IMR-90 (cell line): ENCODE measurements at regions not wholly inside any gene's neighbourhood (a gene's known extent, or its start where the extent isn't known, plus 50 kb on each side); places are given as distances from the start of the nearest gene placed in this dataset.

Experiments used
- ATAC-seq: fragments of 200-7000 bp; cut with Tn5 transposase; 2 replicates; pipeline ENCODE4 v1.9.1; 2020; ENCODE audit warnings: low read depth, mild to moderate bottlenecking, moderate library complexity
- BruUV-seq: library from RNA; stranded (reverse); fragments of 400-500 nt; replicated peaks from 2 replicates; lab custom pipeline; 2021; lab: Mats Ljungman, UMichigan
- CTCF ChIA-PET: fragments of 300-600 bp; formaldehyde crosslinking; extraction: SDS; loops from one replicate; lab custom pipeline; 2021; ENCODE audit warnings: antibody characterized with exemption; lab: Yijun Ruan, JAX
- POLR2A ChIA-PET: fragments of 300-600 bp; sonication (Branson Sonifier 250); formaldehyde crosslinking; loops from one replicate; lab custom pipeline; 2022; ENCODE audit warnings: antibody characterized with exemption; ENCODE audit not compliant: unreplicated experiment; lab: Charles Lee
- DNase-seq: peaks from one replicate; pipeline ENCODE4 v3.0.0; 2013
- H2AFZ ChIP-seq: replicated peaks from 2 replicates; pipeline ENCODE3; 2013; ENCODE audit warnings: low read length, mild to moderate bottlenecking; ENCODE audit not compliant: poor library complexity
- H2AK5ac ChIP-seq: 2 replicates; pipeline ENCODE4 v1.6.1; 2013; ENCODE audit warnings: low read depth, low read length, inconsistent platforms
- H2AK9ac ChIP-seq: replicated peaks from 2 replicates; pipeline ENCODE3; 2013; ENCODE audit warnings: mild to moderate bottlenecking, low read depth, low read length, moderate library complexity; ENCODE audit not compliant: poor library complexity
- H2BK120ac ChIP-seq: 2 replicates; pipeline ENCODE4 v1.6.1; 2013; ENCODE audit warnings: low read depth, low read length, inconsistent platforms
- H2BK15ac ChIP-seq: 3 replicates; pipeline ENCODE4 v1.6.1; 2013; ENCODE audit warnings: low read depth, low read length, inconsistent platforms
- H2BK20ac ChIP-seq: 2 replicates; pipeline ENCODE4 v1.6.1; 2013; ENCODE audit warnings: low read depth, mild to moderate bottlenecking, inconsistent platforms, low read length, moderate library complexity
- H2BK5ac ChIP-seq: 2 replicates; pipeline ENCODE4 v1.6.1; 2013; ENCODE audit warnings: mild to moderate bottlenecking, low read depth, low read length, inconsistent platforms; ENCODE audit not compliant: poor library complexity, severe bottlenecking
- H3K14ac ChIP-seq: replicated peaks from 2 replicates; pipeline ENCODE4 v1.6.1; 2013; ENCODE audit warnings: low read depth, low read length, inconsistent platforms
- H3K18ac ChIP-seq: 2 replicates; pipeline ENCODE4 v1.6.1; 2013; ENCODE audit warnings: low read depth, low read length, control low read depth
- H3K23ac ChIP-seq: 2 replicates; pipeline ENCODE4 v1.6.1; 2013; ENCODE audit warnings: low read depth, low read length, inconsistent platforms
- H3K27ac ChIP-seq: 2 replicates; pipeline ENCODE4 v1.5.1; 2013; ENCODE audit warnings: mild to moderate bottlenecking, control low read depth, low read length; ENCODE audit not compliant: insufficient read depth
- H3K27me3 ChIP-seq: 2 replicates; pipeline ENCODE4 v1.6.1; 2013; ENCODE audit warnings: low read length; ENCODE audit not compliant: control insufficient read depth, insufficient read depth
- H3K36me3 ChIP-seq: 2 replicates; pipeline ENCODE4 v1.6.1; 2013; ENCODE audit warnings: low read length, mixed read lengths; ENCODE audit not compliant: control insufficient read depth, insufficient read depth
- H3K4ac ChIP-seq: 2 replicates; pipeline ENCODE4 v1.6.1; 2013; ENCODE audit warnings: low read depth, low read length, inconsistent platforms
- H3K4me1 ChIP-seq: 2 replicates; pipeline ENCODE4 v1.6.1; 2013; ENCODE audit warnings: low read length, mixed read lengths; ENCODE audit not compliant: control insufficient read depth, insufficient read depth
- H3K4me2 ChIP-seq: 2 replicates; pipeline ENCODE4 v1.6.1; 2013; ENCODE audit warnings: low read depth, mild to moderate bottlenecking, control low read depth, low read length, moderate library complexity
- H3K4me3 ChIP-seq: 2 replicates; pipeline ENCODE4 v1.5.1; 2013; ENCODE audit warnings: low read depth, mild to moderate bottlenecking, control low read depth, low read length, moderate library complexity; ENCODE audit not compliant: insufficient read depth
- H3K56ac ChIP-seq: 2 replicates; pipeline ENCODE4 v1.6.1; 2013; ENCODE audit warnings: low read length, inconsistent platforms; ENCODE audit not compliant: insufficient read depth; ENCODE audit errors: extremely low read depth
- H3K79me1 ChIP-seq, 2 experiments: 2 replicates each; pipeline ENCODE4 v1.6.1; 2013; ENCODE audit warnings: low read length in 2 of 2, inconsistent platforms in 1 of 2, low read depth in 1 of 2
- H3K9ac ChIP-seq: 2 replicates; pipeline ENCODE4 v1.6.1; 2013; ENCODE audit warnings: low read depth, low read length, control low read depth
- H3K9me1 ChIP-seq: 2 replicates; pipeline ENCODE4 v1.6.1; 2013; ENCODE audit warnings: low read length, inconsistent platforms; ENCODE audit not compliant: insufficient read depth
- H3K9me3 ChIP-seq: 2 replicates; pipeline ENCODE4 v1.6.1; 2013; ENCODE audit warnings: low read length; ENCODE audit not compliant: control insufficient read depth, insufficient read depth
- H4K20me1 ChIP-seq: 2 replicates; pipeline ENCODE4 v1.6.1; 2013; ENCODE audit warnings: low read length, inconsistent platforms; ENCODE audit not compliant: insufficient read depth
- H4K5ac ChIP-seq: 2 replicates; pipeline ENCODE4 v1.6.1; 2013; ENCODE audit warnings: mild to moderate bottlenecking, low read depth, low read length, control low read depth
- H4K8ac ChIP-seq, 2 experiments: 2 replicates each; pipeline ENCODE4 v1.6.1; 2013; ENCODE audit warnings: low read depth in 2 of 2, low read length in 2 of 2, control low read depth in 1 of 2, inconsistent platforms in 1 of 2
- H4K91ac ChIP-seq: 2 replicates; pipeline ENCODE4 v1.6.1; 2013; ENCODE audit warnings: low read depth, low read length, inconsistent platforms; ENCODE audit not compliant: insufficient read depth
- MXI1 ChIP-seq: IDR thresholded peaks from 2 replicates; pipeline ENCODE4 v1.6.1; 2012; ENCODE audit warnings: low read depth, mild to moderate bottlenecking, low read length, moderate library complexity, borderline replicate concordance
- WGBS, 2 experiments: methylation state at CpG; one replicate each; pipeline versions ENCODE4 v1.1.5 to v1.1.7; 2013; ENCODE audit warnings: missing lambda C conversion rate in 2 of 2; ENCODE audit not compliant: insufficient read length in 1 of 2; ENCODE audit errors: extremely low coverage in 2 of 2; 5-methylcytosine and 5-hydroxymethylcytosine counted together
- dilution Hi-C: fragments of 300-500 bp; cut with HindIII; formaldehyde crosslinking; loops from one replicate; pipeline ENCODE4 v1.14.3; 2018; ENCODE audit warnings: low sequenced_read_pairs; ENCODE audit not compliant: unreplicated experiment
- in situ Hi-C: fragments of 300-500 bp; cut with MboI; formaldehyde crosslinking; loops from 3 replicates; pipeline ENCODE4 v1.14.3; 2019; ENCODE audit warnings: low sequenced_read_pairs, inconsistent platforms, mixed read lengths
- intact Hi-C: fragments of 100-400 bp; cut with micrococcal nuclease; formaldehyde crosslinking; loops from 2 replicates; pipeline ENCODE4 v1.10.0; 2022

- WGBS, 2 experiments: 80% methylated on average over 1 of the region's 3 CpGs; no CpG with 5 or more reads in 1 of the 2 experiments
- Histone ChIP-seq H2BK20ac (no peak overlapping the region), H3K36me3 (no peaks in the 10 kb centered on the region), H3K4me2 (no peak overlapping the region), H3K4me1 (no peaks in the 10 kb centered on the region), H4K20me1 (no peaks in the 10 kb centered on the region), H4K8ac (no peak overlapping the region), H2BK15ac (no peak overlapping the region), H3K23ac (no peak overlapping the region), H2BK120ac (no peak overlapping the region), H3K79me1 (no peaks in the 10 kb centered on the region), H2AK9ac (no peak overlapping the region), H3K14ac (no peak overlapping the region), H3K9me1 (no peaks in the 10 kb centered on the region), H3K9ac (no peak overlapping the region), H3K9me3 (peaks cover 4% of the 10 kb centered on the region; the same call in 1 of the 2 replicates), H2BK5ac (no peak overlapping the region), H2AFZ (no peak overlapping the region), H3K18ac (no peak overlapping the region), H4K91ac (no peak overlapping the region), H3K27me3 (no peaks in the 10 kb centered on the region), H2AK5ac (no peak overlapping the region), H4K5ac (no peak overlapping the region), H3K4me3 (no peak overlapping the region), H3K4ac (no peak overlapping the region), H3K56ac (no peak overlapping the region), H3K27ac (no peak overlapping the region)
- ATAC-seq (no peak), DNase-seq (no peak)
- in situ Hi-C loops: no loop called here
- CTCF ChIA-PET: no interaction called here
- dilution Hi-C loops: no loop called here
- TF ChIP-seq MXI1: no peak
- POLR2A ChIA-PET: no interaction called here
- BruUV-seq: no TSS peak
- intact Hi-C loops: no loop called here
Measured at GRCh38 chr9:118290116-118290515, 585.9 kb downstream of the TLR4 start.
